ENCODE measurements at regions not wholly inside any gene's neighbourhood (a gene's known extent, or its start where the extent isn't known, plus 50 kb on each side); places are given as distances from the start of the nearest gene placed in this dataset.
"Not testable (repeated sequence)": the region's sequence is repeated elsewhere in the genome, so short reads cannot be mapped to it uniquely, and the experiment has no call there.

DNA sequence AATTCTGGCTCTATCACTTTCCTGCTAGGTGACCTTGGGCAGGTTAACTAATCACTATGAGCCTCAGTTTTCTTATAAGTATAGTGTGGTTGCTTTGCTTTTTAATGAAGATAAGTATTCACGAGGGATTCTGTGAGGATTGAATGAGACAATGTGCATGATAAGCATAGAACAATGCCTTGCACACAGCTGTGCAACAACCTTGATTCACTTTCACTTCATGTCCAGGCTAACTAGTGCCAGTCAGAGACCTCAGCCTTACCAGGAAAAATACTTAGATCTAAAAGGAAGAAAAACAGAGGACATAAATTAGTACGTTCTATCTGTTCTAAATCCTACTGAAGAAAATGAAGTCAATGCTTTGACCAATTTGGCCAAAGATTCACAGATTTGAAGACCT lies 101.0 kb upstream of the NBPF9 start:
- TF ChIP-seq, protein P1, sequence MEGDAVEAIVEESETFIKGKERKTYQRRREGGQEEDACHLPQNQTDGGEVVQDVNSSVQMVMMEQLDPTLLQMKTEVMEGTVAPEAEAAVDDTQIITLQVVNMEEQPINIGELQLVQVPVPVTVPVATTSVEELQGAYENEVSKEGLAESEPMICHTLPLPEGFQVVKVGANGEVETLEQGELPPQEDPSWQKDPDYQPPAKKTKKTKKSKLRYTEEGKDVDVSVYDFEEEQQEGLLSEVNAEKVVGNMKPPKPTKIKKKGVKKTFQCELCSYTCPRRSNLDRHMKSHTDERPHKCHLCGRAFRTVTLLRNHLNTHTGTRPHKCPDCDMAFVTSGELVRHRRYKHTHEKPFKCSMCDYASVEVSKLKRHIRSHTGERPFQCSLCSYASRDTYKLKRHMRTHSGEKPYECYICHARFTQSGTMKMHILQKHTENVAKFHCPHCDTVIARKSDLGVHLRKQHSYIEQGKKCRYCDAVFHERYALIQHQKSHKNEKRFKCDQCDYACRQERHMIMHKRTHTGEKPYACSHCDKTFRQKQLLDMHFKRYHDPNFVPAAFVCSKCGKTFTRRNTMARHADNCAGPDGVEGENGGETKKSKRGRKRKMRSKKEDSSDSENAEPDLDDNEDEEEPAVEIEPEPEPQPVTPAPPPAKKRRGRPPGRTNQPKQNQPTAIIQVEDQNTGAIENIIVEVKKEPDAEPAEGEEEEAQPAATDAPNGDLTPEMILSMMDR (IDR thresholded peaks at IDR 0.05) = not testable (repeated sequence)
- TF ChIP-seq POLR2A (IDR thresholded peaks at IDR 0.05) = not testable (repeated sequence)
